Thyroid gland (tissue), 4 donors: ENCODE measurements at regions not wholly inside any gene's neighbourhood (a gene's known extent, or its start where the extent isn't known, plus 50 kb on each side); places are given as distances from the start of the nearest gene placed in this dataset.

Experiments used
- POLR2A ChIP-seq, 2 donors: fragments of 450-650 bp; IDR thresholded peaks; one replicate each; pipeline ENCODE4 v1.6.1; 2017; ENCODE audit warnings: antibody characterized with exemption in 2 of 2, mild to moderate bottlenecking in 2 of 2, moderate library complexity in 1 of 2
- TF ChIP-seq, protein P1 (sequence below), 6 experiments: fragments of 200-600 bp in 3 of 6; fragments of 450-650 bp in 3 of 6; sonication (generic) in 3 of 6; IDR thresholded peaks; one replicate each; pipeline ENCODE4 v1.5.1; 2016 to 2019; ENCODE audit warnings: antibody characterized with exemption in 6 of 6, mild to moderate bottlenecking in 2 of 6, inconsistent platforms in 1 of 6, moderate library complexity in 1 of 6

DNA sequence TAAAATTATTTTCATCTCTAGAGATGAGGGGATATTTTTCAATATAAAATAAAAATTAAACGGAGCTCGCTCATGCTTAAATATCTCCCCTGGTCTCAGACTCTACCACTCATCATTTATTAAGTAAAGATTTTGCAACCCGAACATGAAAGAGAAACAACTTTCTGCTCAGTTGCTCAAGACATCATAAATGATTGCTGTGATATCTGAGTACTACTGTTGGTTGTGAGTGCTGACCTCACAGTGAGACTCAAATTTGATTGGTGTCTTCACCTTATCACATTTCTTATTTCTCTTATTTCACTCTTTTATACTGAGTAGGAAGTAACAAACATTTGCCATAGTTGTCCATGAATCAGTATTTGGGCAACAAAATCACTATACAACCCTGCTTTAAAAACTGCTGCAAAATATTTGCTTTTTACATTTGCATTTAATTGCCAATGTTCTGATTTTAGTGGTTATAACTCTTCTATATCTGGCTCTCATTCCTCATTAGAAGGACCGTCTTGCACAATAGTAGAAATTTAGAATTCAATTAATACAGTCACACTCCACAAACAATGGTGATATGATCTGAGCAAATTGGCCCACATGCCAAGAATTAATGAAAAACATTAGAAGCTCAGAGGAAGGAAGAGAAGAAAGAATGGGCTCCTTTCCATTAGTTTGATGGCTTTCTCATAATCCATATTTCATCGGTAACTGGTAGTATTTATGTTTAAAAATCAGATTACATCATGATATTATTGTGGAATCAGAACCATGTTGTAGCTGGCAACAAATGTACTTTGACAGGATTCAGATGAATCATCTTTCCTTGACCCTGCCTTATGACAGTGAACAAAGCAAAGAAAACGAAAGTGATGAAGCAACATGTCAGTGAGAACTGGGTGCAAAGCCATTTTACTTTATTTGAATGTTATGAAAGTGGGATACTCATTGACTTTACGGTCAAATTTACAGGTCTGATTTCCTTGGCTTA is 973.6 kb upstream of the TENM4 start:
- no peak for TF ChIP-seq POLR2A (IDR thresholded peaks at IDR 0.05)
- TF ChIP-seq, protein P1, sequence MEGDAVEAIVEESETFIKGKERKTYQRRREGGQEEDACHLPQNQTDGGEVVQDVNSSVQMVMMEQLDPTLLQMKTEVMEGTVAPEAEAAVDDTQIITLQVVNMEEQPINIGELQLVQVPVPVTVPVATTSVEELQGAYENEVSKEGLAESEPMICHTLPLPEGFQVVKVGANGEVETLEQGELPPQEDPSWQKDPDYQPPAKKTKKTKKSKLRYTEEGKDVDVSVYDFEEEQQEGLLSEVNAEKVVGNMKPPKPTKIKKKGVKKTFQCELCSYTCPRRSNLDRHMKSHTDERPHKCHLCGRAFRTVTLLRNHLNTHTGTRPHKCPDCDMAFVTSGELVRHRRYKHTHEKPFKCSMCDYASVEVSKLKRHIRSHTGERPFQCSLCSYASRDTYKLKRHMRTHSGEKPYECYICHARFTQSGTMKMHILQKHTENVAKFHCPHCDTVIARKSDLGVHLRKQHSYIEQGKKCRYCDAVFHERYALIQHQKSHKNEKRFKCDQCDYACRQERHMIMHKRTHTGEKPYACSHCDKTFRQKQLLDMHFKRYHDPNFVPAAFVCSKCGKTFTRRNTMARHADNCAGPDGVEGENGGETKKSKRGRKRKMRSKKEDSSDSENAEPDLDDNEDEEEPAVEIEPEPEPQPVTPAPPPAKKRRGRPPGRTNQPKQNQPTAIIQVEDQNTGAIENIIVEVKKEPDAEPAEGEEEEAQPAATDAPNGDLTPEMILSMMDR (IDR thresholded peaks at IDR 0.05) = no peak
